ENCODE measurements at regions not wholly inside any gene's neighbourhood (a gene's known extent, or its start where the extent isn't known, plus 50 kb on each side); places are given as distances from the start of the nearest gene placed in this dataset.

GRCh38 chr17:71110326-71110725 lies 941.0 kb downstream of the KCNJ2 start:
- no peak for DNase-seq

- DNase-seq, result no peak
Observed at GRCh38 chr17:71111460-71111859, 942.1 kb downstream of the KCNJ2 start.

- no peak for DNase-seq
Observed at GRCh38 chr17:71111934-71112333, 942.6 kb downstream of the KCNJ2 start.

- no peak for DNase-seq
Observed at GRCh38 chr17:71113347-71113746, 944.0 kb downstream of the KCNJ2 start.

GRCh38 chr17:71114911-71115668 lies 945.8 kb downstream of the KCNJ2 start:
- no peak for DNase-seq

GRCh38 chr17:71115669-71115972 lies 946.3 kb downstream of the KCNJ2 start:
- DNase-seq, result no peak

GRCh38 chr17:71117466-71117865 lies 948.1 kb downstream of the KCNJ2 start:
- no peak for DNase-seq

GRCh38 chr17:71118039-71118438 lies 948.7 kb downstream of the KCNJ2 start:
- DNase-seq, result peak; percentile 37

GRCh38 chr17:71127416-71127815 lies 958.1 kb downstream of the KCNJ2 start:
- DNase-seq, result no peak

- no peak for DNase-seq
Observed at GRCh38 chr17:71142333-71142732, 973.0 kb downstream of the KCNJ2 start.

GRCh38 chr17:71145486-71145885 lies 975.3 kb upstream of the SOX9 start:
- no peak for DNase-seq

GRCh38 chr17:71147906-71148305 lies 972.9 kb upstream of the SOX9 start:
- DNase-seq, result no peak

- no peak for DNase-seq
Observed at GRCh38 chr17:71149607-71150006, 971.2 kb upstream of the SOX9 start.

GRCh38 chr17:71157297-71157696 lies 963.5 kb upstream of the SOX9 start:
- DNase-seq, result no peak

GRCh38 chr17:71158437-71158836 lies 962.4 kb upstream of the SOX9 start:
- DNase-seq, result no peak

GRCh38 chr17:71163121-71163812 lies 957.6 kb upstream of the SOX9 start:
- DNase-seq, result peak; percentile 69

- no peak for DNase-seq
Observed at GRCh38 chr17:71163813-71164122, 957.1 kb upstream of the SOX9 start.

- DNase-seq, result peak; percentile 6
Observed at GRCh38 chr17:71164561-71164960, 956.3 kb upstream of the SOX9 start.

- no peak for DNase-seq
Observed at GRCh38 chr17:71166311-71166710, 954.5 kb upstream of the SOX9 start.

GRCh38 chr17:71168053-71168741 lies 952.6 kb upstream of the SOX9 start:
- no peak for DNase-seq

GRCh38 chr17:71170070-71170469 lies 950.8 kb upstream of the SOX9 start:
- DNase-seq, result no peak

- no peak for DNase-seq
Observed at GRCh38 chr17:71171270-71171669, 949.5 kb upstream of the SOX9 start.

GRCh38 chr17:71173991-71174390 lies 946.8 kb upstream of the SOX9 start:
- no peak for DNase-seq

- DNase-seq, result no peak
Observed at GRCh38 chr17:71176331-71176730, 944.5 kb upstream of the SOX9 start.
